IPS-NIHi11 (cell line): ENCODE measurements at regions not wholly inside any gene's neighbourhood (a gene's known extent, or its start where the extent isn't known, plus 50 kb on each side); places are given as distances from the start of the nearest gene placed in this dataset.
"Not testable (repeated sequence)": the region's sequence is repeated elsewhere in the genome, so short reads cannot be mapped to it uniquely, and the experiment has no call there.

ENCODE experiments used
- DNase-seq: peaks from one replicate; pipeline ENCODE4 v3.0.0; 2012; ENCODE audit warnings: mixed read lengths, low spot score

DNA sequence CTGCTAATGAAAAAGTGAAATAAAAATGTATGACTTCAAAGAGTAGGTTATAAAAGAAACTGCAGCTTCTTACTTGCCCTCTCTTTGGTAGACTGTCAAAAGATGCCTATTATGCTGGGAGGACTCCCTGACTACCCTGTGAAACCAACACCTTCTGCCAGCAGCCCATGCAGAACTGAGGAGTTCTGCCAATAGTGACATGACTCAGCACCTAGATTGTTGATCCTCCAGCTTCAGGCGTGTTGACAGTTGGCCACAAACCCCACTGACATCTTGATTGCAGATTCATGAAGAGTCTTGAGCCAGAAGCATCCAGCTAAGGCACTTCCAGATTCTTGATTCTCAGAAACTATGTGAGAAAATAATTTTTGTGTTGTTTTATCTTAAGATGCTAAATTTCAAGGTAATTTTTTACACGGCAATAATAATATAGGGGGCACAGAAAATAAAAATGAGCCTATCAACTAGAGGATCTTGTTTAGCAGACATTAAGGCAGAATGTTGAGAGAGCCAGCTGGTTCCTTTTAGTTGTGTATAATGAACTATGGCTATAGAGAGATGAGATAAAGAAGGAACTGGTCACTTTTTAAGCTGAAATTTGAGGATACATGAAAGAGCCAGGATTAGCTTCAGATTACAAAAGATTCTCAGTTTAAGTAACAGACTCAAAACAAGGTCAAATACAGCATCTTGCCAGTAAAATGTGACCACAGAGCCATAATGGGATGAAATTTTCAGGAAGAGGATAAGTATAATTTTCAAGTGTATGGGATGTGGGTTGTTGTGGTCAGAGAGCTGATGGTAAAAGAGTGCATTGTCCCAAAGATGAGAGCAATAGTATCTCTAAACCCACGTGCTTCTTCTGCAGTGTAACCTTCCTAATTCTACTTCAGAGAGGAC lies 588.7 kb upstream of the CBLB start:
- peak; percentile 28 for DNase-seq

DNA sequence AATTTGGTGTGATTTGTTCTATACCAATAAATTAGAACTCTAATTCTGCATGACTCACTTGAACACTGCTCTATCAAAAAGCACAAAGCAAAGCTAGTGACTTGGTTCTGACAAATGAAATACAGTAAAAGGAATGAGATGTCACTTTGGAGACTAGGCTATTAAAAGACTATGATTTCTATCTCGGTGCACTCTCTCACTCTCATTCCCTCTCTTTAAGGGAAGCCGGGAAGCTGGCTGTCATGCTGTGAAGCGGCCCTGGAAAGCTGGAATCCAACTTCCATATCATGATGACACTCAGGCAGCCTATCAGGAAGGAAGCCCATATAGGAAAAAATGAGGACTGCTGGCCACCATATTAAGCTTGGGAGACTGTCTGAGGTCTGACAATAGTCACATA lies 590.1 kb upstream of the CBLB start:
- DNase-seq, result no peak

DNA sequence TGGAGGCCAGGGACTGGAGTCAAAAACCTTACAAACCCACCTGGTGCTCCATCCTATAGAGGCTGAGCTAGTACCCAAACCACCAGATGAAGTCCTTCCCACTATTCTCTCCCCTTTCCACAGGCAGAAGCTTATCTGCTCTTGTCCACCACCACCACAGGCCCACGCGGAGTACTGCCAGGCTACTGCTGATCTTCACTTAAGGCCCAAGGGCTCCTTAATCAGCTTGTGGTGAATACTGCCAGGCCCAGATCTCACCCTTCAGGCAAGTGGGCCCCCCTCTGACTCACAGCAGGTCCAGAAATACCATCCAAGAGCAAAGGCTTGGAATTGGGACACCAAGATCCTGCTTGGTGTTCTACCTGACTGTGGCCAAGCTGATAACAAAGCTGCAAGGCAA lies 598.1 kb upstream of the CBLB start:
- DNase-seq, result no peak

DNA sequence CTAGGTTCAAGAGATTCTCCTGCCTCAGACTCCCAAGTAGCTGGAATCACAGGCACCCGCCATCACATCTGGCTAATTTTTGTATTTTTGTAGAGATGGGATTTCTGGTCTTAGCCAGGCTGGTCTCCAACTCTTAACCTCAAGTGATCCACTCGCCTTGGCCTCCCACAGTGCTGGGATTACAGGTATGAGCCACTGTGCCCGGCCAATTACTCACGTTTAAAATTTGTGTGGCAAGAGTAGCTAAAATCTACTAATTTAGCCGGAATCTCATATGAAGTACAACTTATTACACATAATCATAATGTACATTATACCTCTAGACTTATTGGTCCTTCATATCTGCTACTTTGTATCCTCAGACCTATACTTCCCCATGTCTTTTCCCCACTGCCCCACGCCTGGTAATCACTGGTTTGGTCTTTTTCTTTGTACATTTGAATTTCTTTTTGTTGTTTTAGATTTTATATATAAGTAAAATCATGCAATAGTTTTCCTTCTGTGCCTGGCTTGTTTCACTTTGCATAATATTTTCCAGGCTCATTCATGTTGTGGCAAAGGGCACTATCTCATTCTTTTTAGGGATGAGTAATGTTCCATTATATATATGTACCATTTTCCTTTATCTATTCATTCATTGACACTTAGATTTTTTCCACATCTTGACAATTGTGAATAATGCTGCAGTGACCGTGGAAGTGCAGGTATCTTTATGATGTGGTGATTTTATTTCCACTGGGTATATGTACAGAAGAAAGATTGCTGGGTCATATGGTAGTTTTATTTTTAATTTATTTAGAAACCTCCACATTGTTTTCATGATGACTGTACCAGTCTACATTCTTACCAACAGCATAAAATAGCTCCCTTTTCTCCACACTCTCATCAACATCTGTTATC lies 605.0 kb upstream of the CBLB start:
- no peak for DNase-seq

DNA sequence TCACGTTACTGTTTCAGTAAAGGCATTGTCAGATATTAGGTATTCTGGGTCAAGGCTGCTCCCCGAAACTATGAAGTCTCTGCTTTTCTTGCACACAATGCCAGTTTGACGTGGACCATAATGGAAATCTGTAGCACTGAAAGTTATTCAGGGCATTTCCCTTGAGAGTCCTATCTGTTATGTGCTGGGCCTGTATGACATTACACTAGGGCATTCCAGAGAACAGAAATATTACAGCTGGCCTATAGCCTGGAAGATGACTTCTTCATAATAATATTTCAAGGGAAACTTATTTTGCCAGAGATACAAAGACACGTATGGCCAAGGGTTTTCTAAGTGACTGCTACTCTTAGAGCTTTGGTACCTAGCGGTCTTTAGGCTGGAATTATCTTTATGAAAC lies 613.6 kb upstream of the CBLB start:
- DNase-seq, result no peak

DNA sequence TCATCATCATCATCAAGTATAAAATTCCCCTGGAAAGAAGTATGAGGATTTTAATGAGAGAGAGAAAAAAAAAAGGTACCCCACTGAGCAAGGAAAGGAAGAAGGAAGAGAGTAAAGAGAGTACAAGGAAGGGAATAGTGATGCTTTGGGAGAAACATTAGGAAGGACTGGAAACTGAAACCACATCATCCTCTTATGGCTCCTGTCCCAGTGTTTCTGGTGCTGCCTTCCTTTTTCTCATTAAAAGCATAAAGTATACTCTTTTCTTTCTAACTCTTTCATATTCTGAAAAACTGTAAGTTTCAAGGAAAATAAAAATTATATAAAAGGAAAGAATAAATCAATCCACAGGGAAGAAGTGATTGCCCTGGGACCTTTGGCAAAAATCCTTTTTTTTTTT lies 616.4 kb upstream of the CBLB start:
- no peak for DNase-seq

DNA sequence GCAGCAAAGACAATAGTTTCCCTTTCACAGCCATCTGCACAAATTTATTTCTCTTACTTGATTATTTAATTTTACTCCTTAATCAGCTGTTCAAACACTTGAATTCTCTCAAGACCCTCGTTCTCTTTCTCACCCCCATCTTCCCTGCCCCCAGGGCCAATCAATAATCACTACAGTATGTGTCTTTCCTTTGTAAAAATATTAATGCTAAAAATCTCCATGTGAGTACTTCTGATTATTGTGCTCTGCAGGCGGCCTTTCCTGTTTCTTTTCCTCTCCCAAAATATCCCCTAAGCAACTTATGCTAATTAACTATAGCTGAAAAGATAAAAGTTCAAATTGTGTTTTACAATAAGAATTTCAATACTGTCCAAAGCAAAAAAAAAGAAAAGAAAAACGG lies 617.0 kb upstream of the CBLB start:
- DNase-seq, result no peak

DNA sequence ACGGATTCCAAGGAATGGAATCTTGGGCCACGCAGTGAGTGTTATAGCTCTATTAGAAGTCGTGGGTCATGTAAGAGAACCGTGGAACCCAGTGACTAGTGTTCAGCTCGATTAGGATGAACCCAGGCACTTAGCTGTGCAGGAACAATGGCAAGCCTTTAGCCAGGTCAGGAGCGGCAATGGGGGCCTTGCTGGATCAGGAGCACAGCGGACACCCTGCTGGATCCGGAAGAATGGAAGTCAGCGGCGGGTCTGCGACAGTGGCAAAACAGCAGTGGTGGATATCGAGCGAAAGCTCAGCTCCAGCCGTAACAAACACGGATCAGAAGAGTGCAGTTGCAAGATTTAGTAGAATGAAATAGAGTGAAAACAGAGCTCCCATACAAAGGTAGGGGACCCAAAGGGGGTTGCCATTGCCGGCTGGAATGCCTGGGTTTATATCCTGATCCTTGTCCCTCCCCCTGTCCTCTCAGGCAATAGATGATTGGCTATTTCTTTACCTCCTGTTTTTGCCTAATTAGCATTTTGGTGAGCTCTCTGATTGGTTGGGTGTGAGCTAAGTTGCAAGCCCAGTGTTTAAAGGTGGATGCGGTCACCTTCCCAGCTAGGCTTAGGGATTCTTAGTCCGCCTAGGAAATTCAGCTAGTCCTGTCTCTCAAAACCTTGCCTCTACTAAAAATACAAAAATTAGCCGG lies 618.3 kb upstream of the CBLB start:
- DNase-seq, result not testable (repeated sequence)

DNA sequence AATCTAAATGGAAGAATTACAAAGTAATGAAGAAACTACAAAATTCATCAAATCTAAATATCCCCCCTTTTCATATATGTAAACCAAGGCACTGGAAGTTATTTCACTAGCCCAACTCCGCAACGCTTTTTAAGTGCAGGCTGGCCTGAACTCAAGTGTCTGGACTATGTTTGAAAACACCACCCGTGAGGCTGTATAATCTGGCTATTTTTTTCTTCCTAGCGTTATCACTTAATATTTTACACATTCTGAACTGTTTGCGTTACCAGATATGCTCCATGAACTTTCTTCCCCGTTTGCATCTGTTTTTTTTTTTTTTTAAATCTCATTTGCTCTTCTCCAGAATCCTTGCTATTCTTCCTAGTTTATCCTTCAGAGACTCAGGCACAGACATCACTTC lies 619.5 kb upstream of the CBLB start:
- DNase-seq, result no peak

DNA sequence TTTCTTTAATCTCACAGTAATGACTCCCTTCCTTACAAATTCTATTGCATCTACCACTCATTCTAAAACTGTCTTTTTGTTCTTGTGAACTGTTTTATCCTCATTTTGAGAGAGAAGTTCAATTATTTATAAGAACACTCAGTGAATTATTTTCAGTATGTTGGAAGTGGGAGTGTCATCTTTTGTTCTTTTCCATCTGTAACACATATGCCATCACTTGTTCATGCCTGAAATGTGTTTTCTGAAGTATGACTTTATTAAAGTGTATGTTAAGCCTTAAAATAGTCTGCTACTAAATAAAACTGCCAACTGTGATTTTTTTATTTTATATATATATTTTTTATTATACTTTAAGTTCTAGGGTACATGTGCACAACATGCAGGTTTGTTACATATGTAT lies 623.0 kb upstream of the CBLB start:
- no peak for DNase-seq

DNA sequence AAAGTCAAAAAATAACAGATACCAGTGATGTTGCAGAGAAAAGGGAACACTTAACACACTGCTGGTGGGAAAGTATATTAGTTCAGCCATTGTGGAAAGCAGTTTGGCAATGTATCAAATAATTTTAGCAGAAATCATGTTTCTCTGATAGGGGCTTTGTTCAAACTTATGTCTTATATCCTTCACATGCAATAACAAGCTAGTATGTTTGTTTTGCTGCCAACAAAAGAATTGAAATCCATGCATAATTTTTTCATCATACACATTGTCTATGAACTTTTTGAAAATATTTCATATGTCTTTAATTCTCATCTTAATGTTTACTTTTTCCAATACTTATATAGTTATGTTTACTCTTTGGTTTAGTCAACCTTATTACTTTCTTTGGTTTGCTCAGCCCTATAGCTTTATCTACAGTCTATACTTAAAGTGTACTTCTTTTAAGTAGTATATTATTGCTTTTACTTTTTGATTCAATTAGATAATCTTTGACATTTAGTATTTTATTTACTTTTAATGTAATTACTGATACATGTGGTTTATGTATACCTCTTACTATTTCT lies 639.6 kb upstream of the CBLB start:
- no peak for DNase-seq

DNA sequence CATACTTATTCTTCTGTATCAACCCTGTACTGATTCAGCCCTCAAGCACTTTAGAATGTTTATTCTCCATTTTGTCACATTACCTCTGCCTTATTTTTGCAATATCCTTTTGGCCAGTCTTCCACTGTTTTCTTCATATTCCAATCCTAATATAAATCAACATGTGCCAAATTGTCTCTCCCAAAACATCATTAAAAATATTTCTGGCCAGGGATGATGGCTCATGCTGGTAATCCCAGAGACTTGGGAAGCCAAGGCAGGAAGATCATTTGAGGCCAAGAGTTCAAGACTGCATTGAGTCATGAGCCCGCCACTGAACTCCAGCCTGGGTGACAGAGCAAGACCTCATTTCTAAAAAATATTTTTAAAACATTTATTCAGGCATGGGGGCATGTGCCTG lies 641.4 kb upstream of the CBLB start:
- DNase-seq, result no peak

DNA sequence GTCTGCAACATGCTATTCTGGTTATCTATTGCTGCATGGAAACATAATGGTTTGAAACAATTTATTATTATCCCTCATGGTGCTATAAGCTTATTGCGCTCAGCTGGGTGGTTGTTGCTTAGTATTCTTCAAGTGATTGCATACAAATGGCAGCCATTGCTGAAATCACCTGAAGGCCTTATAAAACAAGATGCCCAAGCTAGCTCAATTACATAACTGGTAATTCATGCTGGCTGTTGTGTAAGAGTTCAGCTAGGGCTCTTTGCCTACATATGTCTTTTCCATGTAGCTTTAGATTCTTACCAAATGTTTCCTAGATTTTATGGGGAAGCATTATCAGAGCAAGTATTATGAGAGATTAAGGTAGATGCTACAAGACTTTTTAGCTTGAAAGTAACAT lies 644.0 kb upstream of the CBLB start:
- no peak for DNase-seq

DNA sequence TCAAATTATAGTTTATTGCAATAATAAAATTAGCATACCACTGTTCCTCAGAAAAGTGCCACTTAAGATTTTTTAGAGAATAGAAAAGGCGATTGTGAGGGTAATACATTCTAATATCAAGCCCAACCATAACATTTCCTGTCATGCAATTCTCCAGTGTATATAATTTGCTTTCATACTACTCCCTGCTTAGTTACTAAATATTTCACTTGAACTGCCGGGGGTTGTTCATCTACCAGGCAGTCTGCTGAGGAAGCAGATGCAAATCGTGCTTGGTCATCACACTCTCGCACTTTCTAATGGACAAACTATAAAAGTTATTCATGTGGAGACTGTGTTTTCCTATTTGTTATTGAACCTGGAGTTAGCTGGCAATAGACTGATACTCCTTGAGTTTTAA lies 645.6 kb upstream of the CBLB start:
- no peak for DNase-seq

DNA sequence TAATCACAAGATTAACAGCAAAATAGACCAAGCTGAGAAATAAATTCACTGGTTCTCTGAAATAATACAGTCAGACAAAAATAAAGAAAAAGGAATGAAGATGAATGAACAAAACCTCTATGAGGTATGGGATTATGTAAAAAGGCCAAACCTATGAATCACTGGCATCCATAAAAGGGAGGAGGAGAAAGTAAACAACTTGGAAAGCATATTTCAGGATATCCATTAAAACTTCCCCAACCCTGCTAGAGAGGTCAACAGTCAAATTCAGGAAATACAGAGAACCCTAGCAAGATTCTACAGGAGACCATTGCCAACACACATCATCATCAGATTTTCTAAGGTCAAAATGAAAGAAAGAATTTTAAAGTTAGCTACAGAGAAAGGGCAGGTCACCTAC lies 649.7 kb upstream of the CBLB start:
- DNase-seq, result no peak

DNA sequence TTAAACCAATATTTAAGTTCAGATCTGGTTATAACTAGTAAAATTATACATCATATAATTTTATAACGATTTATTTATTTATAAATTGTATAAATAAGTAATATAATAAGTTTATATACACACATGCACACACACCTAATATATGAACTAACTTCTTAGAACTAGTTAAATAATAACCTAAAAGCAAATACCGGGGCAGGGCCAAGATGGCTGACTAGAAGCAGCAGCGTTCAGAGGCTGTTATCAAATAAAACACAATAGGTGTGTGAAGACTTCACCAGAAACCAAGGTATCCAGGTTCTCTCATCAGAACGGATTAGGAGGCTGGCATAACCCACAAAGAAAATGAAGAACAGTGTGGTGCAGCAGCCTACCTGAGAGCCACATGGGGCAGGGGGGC lies 653.6 kb upstream of the CBLB start:
- no peak for DNase-seq

DNA sequence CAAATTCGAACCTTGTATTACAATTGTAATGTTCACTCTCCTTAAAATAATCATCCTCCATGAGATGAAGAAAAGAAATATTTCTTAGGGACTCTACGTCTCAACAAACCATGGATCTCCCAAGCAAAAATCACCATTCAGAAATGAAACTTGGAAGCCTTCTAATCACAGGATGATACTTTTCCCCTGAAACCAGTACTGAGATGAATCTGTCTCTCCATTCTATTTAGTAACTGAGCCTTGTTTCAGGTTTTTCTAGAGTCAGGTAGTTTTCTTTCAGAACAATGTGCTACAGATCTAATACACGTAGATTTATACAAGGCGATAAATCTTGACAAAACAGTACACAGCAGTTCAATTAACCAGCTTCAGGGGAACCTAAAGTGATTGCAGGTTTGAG lies 660.1 kb upstream of the CBLB start:
- no peak for DNase-seq

DNA sequence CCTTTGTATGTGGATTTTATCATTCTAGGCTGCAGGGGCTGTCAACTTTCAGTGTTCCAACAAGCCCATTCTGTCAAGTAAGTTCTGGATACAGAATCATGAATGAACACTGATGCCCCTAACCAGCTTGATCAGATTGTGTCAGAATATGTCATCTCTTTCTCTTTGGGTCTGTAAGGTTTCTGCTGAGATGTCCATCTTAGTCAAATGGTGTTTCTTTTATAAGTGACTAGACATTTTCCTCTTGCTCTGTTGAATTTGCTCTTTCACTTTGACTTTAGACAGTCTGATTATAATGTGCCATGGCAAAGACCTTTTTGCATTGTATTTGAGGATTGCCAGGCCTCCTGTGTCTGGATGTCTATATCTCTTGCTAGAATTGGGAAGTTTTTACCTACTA lies 660.9 kb upstream of the CBLB start:
- DNase-seq, result no peak

DNA sequence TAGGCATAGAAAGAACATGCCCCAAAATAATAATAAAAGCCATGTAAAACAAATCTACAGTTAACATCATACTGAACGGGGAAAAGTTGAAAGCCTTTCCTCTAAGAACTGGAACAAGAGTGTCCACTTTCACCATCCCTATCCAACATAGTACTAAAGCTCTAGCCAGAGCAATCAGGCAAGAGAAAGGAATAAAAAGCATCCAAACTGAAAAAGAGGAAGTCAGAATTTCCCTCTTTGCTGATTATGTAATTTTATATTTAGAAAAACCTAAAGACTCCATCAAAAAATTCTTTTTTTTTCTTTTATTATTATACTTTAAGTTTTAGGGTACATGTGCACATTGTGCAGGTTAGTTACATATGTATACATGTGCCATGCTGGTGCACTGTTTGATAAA lies 661.6 kb upstream of the CBLB start:
- no peak for DNase-seq

DNA sequence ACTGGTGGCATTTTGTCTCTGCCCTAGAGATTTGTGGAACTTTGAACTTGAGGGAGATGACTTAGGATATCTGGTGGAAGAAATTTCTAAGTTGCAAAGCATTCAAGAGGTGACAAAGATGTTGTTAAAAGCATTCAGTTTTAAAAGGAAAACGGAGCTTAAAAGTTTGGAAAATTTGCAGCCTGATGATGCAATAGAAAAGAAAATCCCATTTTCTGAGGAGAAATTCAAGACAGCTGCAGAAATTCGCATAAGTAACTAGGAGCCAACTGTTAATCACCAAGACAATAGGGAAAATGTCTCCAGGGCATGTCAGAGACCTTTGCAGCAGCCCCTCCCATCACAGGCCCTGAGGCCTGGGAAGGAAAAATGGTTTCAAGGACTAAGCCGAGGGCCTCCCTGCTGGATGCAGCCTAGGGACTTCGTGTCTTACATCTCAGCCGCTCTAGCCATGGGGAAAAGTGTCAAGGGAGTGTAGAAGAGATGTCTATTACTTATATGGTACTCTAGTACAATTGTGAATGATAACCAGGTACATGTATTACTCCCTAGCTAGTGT lies 663.0 kb upstream of the CBLB start:
- not testable (repeated sequence) for DNase-seq

DNA sequence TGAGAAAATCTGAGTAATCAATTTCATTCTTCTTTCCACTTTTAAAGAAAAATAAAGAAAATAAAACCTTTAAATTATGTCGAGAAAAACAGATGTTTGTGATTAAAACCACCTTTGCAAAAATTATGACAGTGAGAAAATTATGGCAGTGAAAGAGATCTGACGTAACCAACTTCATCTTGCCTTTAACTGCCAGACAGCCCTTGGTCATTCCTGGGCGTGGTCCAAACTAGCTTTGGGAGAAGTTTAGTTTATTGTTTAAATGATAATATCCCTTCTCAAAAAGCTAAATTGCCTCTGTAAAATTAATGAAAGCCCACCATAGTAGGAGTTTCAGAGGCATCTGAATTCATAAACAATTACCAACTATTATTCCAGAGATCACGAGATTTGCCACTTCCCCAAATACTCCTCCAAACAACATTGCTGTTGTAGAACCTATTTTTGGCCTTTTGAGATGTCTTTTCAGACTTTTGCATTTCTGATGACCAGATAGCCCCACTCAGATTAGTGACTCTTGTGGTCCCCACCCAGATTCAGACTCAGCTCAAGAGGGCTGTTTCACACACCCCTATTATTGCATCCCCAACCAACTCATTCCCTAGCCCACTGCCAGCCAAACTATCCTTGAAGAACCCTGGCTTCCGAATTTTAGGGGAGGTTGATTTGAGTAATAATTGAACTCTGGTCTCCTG lies 664.4 kb upstream of the CBLB start:
- no peak for DNase-seq
